NCI-H1092 (cell line): ENCODE measurements at regions not wholly inside any gene's neighbourhood (a gene's known extent, or its start where the extent isn't known, plus 50 kb on each side); places are given as distances from the start of the nearest gene placed in this dataset.
"Not testable (repeated sequence)": the region's sequence is repeated elsewhere in the genome, so short reads cannot be mapped to it uniquely, and the experiment has no call there.

ENCODE experiments used
- DNase-seq: peaks from one replicate; lab custom pipeline; 2025; lab: John Stamatoyannopoulos, UW

DNA sequence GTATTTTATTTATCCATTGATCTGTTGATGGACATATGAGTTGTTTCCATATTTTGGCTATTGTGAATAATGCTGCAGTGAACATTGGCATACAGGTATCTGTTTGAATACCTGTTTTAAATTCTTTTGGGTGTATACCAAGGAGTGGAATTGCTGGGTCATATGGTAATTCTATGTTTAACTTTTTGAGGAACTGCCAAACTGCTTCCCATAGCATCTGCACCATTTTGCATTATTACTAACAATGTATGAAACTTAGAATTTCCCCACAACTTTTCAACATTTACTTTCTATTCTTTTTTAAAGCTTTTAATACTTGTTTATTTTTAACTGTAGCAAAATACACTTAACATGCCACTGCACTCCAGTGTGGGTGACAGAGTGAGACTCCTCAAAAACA, 57.0 kb upstream of the MSN start:
- DNase-seq, result no peak

DNA sequence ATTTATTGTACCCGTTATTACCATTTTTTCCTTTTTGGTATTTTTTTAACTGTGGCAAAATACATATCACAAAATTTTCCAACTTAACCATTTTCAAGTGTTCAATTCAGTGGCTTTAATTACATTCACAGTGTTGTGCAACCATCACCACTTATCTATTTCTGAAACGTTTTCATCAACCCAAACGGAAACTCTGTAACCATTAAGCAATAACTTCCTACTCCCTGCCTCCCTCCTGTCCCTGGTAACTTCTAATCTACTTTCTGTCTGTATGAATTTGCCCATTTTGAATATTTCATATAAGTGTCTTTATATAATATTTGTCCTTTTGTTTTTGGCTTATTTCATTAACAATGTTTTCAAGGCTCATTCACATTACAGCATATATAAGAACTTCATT, 57.4 kb upstream of the MSN start:
- no peak for DNase-seq

DNA sequence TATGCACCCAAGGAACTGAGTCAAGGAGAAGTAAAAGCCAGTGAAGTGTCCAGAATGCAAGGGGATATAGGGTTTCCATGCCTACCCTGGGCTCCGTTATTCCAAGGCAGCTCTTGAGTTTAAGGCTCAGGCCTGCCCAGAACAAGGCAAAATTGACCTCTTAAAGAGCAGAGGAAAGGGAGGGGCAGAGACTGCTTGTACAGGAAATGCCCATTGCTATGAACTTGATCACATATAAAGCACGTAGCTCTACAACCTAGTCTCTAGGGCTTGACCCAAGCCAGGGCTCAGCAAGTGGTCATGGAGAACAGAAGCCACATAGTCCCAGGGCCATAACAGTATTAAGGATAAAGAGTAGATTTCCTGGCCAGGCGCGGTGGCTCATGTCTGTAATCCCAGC, 58.2 kb upstream of the MSN start:
- DNase-seq, result no peak

DNA sequence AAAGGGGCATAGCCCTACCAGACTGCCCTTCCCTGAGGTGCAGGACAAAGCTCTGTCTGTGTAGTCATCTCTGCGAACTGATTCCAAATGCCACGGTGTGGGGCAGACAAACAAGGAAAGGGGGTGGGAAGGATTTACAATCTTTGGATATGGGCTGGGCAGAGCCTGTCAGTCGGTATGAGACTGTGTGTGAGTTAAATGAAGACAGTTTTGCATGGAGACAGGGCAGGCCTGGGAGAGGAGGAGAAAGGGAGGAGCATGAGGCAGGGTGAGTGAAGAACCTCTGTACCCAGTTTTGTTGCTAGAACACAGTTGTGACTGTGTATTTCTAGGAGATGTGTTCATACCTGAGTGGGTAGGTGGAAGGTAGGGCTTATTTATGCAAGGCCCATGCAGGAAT, 59.4 kb upstream of the MSN start:
- DNase-seq, result no peak

DNA sequence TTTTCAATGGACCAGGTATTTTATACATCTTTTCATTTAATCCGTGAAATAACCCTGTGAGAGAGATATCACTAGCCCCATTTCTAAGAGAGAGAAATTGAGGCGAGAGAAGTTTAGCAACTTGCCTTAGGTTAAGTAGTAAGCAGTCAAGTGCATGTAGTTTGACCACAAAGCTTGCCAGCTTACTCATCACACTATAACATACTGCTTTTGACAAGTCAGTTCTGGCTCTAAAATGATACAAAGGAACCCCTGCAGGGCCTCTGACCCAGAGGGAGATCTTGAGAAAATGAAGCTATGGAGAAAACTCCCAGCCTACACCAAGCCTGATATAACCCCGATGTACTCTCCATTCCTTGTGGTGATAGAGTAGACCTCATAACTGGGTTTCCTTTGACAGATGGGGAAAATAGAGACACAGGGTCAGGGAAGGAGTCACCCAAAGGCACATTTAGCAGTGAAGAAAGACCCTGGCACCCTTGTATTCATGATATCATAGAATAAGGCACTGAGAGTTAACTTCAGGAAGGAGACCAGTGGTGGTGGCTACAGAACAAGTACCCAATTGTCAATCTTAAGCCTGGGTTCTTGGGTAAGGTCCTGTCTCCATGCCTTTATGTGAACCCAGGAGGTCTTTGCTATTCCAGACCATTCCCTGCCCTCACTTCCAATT, 60.2 kb upstream of the MSN start:
- no peak for DNase-seq

DNA sequence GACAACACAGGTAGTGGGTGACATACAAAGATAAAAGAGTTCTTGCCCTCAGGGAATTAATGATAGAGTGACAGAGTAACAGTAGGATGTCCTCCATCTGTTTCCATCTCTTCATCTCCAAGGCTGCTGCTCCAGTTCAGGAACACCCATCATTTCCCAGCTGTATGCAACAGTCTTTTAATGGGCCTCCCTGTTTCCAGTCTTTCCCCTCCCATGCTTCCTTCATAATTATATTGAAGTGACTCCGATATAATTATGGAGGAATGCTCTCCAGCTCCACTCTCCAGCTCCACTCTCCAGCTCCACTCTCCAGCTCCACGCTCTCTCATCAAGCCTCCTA, 65.3 kb upstream of the MSN start:
- no peak for DNase-seq

DNA sequence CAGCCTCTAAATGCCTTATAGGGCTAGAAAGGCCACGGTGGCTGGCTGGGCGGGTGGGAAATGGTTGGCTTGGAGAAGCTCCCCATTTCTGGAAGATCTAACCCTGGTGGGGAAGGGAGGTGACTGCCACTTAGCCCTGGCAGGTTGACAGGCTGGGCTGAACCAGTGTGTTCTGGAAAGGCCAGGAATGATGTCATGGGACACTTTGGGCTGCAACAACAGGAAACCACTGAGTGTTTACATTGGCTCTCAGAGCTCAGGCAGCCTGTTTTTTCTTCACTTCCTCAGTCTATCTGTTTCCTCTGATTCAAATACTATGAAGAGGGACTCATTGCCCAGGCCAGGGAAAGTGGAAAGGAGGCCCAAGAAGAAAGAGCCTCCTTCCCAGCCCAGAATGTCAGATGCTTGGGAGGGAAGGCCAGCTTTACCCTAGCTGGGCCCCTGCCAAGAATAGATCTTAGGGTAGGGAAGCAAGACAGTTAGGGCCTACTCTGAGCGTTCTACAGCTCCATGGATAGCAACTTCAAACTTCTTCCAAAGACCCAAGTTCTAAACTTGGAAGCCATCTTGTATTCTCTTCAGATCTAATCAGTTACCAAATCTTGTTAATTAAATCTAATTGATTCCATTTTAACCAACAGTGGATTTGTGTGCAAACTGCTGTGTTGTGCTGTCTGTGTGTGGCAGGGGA, 65.8 kb upstream of the MSN start:
- DNase-seq, result peak; percentile 47

DNA sequence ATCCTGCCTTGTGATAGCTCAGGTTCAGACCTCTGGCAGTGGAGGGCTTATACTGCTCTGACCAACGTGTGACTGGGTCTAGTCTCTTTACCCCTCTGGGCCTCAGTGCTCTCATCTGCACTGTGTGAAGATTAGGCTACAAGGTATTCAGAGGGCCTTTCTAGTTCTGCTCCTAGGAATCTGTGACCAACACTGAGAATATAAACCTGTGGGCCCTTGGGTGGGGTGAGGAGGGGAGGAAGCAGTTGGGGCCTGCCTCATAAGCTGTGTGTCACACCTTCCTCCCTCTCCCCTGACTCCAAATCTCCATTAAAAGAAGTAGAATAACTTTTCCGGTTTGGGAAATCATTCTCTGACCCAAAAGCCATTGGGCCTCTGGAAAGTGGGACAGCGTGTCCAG, 66.3 kb upstream of the MSN start:
- DNase-seq, result no peak

DNA sequence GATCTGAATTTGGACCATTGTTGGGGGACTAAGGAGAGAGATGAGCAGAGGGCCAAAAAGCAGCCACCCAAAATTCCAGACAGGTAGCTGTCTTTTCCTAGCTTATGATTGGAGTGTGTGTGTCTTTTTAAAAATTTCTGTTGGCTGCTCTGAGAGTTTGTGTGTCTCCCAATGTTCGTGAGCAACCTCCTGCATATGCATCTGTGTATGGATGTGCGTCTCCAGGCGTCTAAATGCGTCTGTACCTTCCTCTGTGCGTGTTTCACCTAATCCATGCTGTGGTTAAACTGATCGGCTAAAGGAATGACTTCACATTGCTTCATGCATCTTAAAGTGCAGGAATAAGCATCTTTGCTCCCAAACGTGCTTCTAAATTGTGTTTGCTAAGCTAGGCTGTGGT, 65.5 kb upstream of the LAS1L start:
- DNase-seq, result no peak

DNA sequence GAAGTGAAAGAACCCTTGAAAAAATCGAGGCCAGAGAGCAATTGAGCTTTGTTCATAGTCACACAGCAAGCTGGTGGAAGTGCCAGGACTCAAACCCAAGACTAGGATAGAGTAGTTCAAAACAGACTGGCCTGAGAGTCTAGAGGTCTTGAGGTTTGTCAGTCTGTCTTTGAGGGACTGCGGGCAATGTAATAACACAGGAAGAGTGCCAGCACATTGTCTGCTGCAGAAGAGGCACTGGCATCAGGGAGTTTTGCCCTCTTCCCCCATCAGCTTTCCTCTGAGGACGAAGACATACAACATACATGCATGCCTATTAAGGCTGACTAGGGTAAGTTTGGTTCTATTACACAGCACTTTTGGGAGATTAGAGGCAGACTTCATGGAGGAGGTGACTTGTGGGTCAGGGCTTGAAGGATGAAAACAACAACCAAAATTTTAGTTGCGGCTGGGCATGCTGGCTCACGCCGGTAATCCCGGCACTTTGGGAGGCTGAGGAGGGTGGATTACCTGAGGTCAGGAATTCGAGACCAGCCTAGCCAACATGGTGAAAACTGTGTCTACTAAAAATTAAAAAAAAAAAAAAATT, 64.1 kb upstream of the LAS1L start:
- DNase-seq, result no peak

DNA sequence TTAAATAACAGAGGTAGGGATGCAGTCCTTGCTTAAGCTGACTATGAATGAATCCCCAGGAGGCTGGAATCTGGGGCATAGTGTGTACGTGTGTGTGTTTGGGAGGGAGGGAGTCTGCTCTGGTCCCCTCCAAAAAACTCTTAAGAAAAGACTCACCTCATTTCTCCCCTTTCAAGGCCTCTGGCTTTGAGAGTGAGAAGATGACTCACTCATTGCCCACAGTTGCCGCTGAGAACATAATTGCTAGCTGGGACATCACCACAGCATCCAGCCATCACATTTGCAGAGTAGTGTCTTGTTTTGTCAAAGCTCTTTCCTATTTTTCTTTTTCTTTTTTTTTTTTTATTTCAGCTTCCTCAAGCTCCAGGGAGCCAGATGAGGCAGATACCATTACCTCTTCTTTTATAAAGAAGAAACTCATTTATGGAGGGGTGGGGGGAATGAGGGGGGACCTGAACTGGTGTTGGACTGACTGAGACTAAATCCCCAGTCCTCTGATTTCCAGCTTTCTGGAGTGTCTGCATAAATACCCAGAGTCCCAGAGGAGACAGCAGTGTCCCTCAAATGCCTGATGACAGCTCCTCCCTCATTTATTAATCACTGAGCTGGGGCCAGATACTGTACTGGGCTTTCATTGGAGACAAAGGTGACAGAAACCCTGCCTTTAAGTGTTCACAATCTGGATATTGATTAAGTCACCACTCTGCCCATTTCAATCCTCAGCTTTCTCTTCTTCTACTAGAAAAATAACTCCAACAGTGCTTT, 61.9 kb upstream of the LAS1L start:
- no peak for DNase-seq

DNA sequence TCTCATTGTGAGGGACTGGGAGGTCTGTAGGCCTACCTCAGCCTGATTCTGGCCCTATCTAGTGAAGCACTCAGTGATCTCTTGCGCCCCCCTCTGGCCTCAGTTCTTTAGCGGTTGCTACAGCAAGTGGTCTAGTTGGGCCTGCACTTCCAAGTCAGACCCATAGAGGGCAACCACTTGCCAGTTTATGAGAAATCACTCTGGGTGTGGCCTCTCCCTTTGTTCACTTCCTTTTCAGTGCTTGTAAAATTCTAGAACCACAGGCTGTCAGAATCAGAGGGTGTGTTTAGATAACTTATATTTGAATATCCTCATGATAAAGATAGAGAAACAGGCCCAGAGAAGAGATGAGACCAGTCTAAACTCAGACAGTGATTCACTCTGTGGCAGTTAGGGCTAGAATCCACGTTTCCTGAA, 60.9 kb upstream of the LAS1L start:
- DNase-seq, result peak; percentile 79

DNA sequence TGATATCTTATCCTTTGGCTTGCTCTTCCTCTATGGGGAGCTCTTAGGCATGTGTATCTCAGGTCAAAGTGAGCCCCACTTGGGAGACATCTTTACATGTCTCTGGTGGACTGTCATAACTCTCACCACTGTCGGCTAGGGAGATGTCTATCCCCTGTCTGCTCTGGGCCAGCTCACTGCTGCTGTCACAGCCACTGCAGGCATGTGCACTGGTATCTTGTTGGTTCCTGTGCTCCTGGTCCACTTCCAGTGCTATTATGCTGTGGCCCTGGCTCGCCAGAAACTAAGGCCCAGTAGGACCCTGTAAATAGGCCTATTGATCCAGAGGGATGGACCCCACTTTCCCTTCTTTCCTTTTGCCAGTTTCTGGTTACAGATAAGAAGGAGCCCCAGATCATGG, 56.6 kb upstream of the LAS1L start:
- DNase-seq, result no peak

DNA sequence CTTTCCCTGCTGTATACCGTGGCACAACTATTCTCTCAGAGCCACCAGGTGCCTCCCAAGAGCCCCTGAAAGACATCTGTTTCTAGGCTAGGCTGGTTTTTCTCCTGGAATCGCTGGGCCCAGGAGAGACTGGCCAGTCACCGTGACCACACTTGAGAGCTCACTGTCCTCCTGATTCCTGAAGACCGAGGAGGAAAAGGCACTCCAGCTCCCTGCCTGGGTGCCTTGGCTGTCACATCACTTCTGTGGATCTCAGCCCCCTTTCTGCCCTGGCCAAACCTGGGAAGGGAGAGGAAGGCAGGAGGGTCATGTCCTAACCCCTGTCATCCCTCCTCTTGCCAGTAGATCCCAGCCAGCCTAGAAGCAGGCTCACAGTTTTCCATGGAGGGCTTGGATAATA, 54.7 kb upstream of the LAS1L start:
- no peak for DNase-seq

DNA sequence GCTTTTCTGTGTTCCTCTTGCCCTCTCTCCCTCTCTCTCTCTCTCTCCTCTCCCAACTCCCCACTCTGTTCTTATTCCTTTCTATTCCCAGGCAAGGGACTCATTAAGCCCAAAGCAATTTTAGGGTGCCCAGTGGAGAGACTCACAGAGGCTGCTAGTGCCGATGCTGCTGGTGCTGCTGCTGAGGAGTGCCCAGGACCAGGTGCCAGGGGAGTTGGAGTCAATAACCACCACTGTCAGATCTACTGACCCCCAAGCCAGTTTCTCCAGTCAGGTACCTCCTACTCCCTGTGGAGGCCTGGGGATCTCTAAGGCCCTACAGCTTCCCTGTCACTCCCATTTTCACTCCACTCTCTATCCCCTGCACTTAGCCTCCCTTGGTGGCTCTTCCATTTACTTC, 54.2 kb upstream of the LAS1L start:
- no peak for DNase-seq

DNA sequence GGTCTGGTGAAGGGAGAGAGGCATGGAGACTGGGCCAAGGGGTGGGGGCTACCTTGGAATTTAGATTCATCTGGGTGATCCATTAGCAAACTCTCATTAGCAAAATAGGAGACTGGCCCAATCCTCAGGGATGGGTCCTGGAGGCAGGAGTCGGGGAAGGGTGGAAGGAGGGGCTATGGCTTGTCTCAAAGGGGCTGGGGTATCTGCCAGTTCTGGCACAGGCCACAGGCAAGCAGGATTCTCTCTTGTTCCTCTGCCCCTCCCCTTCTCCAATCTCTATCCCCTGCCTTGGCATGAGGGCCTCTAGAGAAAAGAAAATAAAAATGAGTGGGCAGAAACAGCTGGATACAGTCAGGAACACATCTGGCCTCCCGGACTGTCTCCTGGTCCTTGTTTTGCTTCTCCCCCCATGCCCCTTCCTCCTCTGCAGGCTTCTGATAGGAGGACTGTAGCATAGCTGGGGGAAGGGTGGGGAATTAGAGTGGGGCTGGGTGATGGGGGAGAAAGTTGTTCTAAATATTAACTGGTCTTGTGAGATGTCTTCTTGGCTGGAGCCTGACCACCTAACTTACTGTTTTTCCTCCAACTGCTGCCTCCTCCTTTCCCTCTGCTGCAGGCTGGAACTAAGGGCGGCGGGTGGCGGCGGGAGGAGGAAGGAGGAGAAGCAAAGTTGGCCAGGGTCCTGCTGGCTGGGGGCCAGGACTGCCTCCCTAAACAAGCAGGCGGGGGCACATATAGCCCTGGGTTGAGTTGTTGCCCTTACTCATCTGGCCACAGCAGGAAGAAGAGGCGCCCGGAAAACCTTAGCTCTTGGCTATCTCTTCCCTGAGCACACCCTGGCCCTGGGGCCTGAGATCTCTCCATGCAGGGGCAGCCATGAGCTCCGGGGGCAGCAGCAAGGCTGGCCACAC, 53.3 kb upstream of the LAS1L start:
- DNase-seq, result no peak

DNA sequence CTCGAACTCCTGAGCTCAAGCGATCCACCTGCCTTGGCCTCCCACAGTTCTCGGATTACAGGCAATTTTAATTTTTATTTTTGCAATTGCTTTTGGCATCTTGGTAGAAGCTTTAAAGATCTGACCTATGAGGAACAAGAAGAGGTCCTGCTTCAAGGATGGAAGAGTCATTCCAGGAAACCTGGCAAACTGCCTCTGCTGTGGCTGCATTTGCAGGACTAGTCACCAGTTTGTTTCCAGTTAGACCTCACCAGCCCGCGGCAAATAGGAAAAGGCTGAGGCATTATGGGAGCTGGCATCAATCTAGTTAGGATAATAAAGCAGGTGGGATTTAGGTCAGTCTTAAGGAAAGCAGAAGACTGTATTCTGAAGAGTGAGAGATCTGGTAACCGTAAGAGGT, 51.9 kb upstream of the LAS1L start:
- DNase-seq, result no peak

DNA sequence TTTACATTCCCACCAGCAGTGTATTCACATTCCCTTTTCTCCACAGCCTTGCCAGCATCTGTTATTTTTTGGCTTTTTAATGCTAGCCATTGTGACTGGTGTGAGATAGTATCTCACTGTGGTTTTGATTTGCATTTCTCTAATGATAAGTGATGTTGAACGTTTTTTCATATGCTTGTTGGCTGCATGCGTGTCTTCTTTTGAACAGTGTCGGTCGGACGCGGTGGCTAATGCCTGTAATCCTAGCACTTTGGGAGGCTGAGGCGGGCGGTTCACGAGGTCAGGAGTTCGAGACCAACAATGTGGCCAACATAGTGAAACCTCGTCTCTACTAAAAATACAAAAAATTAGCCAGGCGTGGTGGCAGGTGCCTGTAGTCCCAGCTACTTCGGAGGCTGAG, 50.6 kb upstream of the LAS1L start:
- not testable (repeated sequence) for DNase-seq
